ENCODE measurements at regions not wholly inside any gene's neighbourhood (a gene's known extent, or its start where the extent isn't known, plus 50 kb on each side); places are given as distances from the start of the nearest gene placed in this dataset.
A peak's percentile ranks its signal among the peaks of the same experiment; 100 is the strongest.

DNA sequence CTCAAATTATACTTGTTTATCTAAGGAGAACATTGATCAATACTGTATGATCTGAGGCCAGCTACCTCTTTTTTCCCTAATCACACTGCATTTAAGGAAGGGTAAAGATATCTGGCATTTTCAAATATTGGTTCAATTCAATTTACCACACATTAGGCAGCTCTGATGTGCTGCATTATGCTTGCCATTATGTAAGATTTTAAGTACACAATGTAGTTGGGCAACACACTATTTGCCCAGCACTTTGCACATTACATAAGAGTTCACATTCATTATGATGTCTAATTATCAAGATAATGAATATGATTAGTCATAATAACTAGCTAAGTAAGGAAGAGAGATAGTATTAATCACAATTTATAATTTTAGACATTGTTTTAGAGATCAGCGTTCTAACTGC is 196.3 kb downstream of the BCHE start:
- no peak overlapping the region for H3K4me3 Mint-ChIP-seq
- peaks cover 6% of the 10 kb centered on the region for H3K9me3 Mint-ChIP-seq
- no peak overlapping the region for H3K27ac Mint-ChIP-seq
- H3K4me1 Mint-ChIP-seq, result peaks cover 18% of the 10 kb centered on the region
- H3K27me3 Mint-ChIP-seq (ENCODE audit: low read depth), result no peaks in the 10 kb centered on the region
- TF ChIP-seq CTCF (IDR thresholded peaks at IDR 0.05; ENCODE audit: unreplicated experiment in 3 of 3), result no peak
- no peaks in the 10 kb centered on the region for H3K36me3 Mint-ChIP-seq (ENCODE audit: low read depth)

- Mint-ChIP-seq H3K27ac (no peak overlapping the region), H3K9me3 (no peaks in the 10 kb centered on the region), H3K27me3 (ENCODE audit: low read depth) (no peaks in the 10 kb centered on the region), H3K4me1 (peaks cover 18% of the 10 kb centered on the region), H3K36me3 (ENCODE audit: low read depth) (no peaks in the 10 kb centered on the region), H3K4me3 (no peak overlapping the region)
- TF ChIP-seq CTCF (IDR thresholded peaks at IDR 0.05; ENCODE audit: unreplicated experiment in 3 of 3), result no peak
Measured at GRCh38 chr3:165640031-165640430, 197.2 kb downstream of the BCHE start.

- Mint-ChIP-seq H3K36me3 (ENCODE audit: low read depth) (no peaks in the 10 kb centered on the region), H3K27me3 (ENCODE audit: low read depth) (no peaks in the 10 kb centered on the region), H3K27ac (no peak overlapping the region), H3K4me3 (no peak overlapping the region), H3K4me1 (peaks cover 13% of the 10 kb centered on the region), H3K9me3 (no peaks in the 10 kb centered on the region)
- TF ChIP-seq CTCF (IDR thresholded peaks at IDR 0.05; ENCODE audit: unreplicated experiment in 3 of 3), result no peak
Measured at GRCh38 chr3:165638034-165638433, 199.2 kb downstream of the BCHE start.

- Mint-ChIP-seq H3K27ac (no peak overlapping the region), H3K4me3 (no peak overlapping the region), H3K9me3 (no peaks in the 10 kb centered on the region), H3K4me1 (no peaks in the 10 kb centered on the region), H3K27me3 (ENCODE audit: low read depth) (no peaks in the 10 kb centered on the region), H3K36me3 (ENCODE audit: low read depth) (no peaks in the 10 kb centered on the region)
- TF ChIP-seq CTCF (IDR thresholded peaks at IDR 0.05; ENCODE audit: unreplicated experiment in 3 of 3), result no peak
Measured at GRCh38 chr3:165636684-165637015, 200.6 kb downstream of the BCHE start.

DNA sequence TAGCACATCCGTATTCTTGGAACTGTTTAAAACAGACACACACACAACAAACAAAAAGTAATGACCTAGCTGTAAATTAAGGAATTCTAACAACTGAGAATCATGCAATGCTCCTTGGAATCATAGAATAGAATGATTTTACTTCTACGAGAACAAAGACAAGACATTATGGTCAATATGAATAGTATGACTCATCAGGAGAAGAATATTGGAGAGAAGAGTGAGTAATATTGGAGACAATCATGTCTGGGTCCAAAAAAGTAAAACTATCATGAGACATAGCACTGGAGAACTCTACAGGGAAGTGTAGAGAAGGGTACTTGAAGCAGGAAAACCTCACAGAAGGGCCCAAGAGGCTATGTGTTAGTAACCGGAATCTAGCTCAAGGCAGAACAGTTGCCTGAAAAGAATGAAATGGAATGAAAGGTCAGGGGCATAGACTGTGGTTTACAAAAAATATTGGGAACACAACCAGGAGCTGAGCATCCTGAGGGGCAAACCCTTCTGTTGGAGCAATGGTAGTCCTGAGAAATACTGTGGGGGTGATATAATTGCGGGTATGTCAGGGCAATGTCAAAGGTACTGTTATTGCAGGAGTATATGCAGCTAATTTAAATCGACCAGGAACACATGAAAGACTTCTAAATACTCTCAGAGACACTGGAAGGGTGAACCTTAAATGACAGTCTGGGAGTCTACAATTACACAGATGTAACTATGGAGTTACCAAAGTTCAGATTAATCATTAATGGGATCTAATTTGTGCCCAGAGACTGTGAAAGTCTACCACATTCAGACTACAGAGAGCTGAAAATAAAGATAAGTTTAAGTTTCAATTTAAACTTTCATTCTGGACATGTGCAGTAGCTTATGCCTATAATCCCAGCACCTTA is 201.2 kb downstream of the BCHE start:
- no peaks in the 10 kb centered on the region for H3K27me3 Mint-ChIP-seq (ENCODE audit: low read depth)
- H3K9me3 Mint-ChIP-seq, result no peaks in the 10 kb centered on the region
- no peaks in the 10 kb centered on the region for H3K4me1 Mint-ChIP-seq
- H3K27ac Mint-ChIP-seq, result peak overlapping the region; percentile 11 to 51 (median 43)
- no peaks in the 10 kb centered on the region for H3K36me3 Mint-ChIP-seq (ENCODE audit: low read depth)
- TF ChIP-seq CTCF (IDR thresholded peaks at IDR 0.05; ENCODE audit: unreplicated experiment in 3 of 3), result no peak
- H3K4me3 Mint-ChIP-seq, result no peak overlapping the region

- Mint-ChIP-seq H3K4me1 (peaks cover 4% of the 10 kb centered on the region), H3K27ac (no peak overlapping the region), H3K36me3 (ENCODE audit: low read depth) (no peaks in the 10 kb centered on the region), H3K27me3 (ENCODE audit: low read depth) (no peaks in the 10 kb centered on the region), H3K4me3 (no peak overlapping the region), H3K9me3 (peaks cover 6% of the 10 kb centered on the region)
- no peak for TF ChIP-seq CTCF (IDR thresholded peaks at IDR 0.05; ENCODE audit: unreplicated experiment in 3 of 3)
Measured at GRCh38 chr3:165624761-165625160, 212.5 kb downstream of the BCHE start.

Measured in nephron (organoid).